AG09319 (cell line): ENCODE measurements at regions not wholly inside any gene's neighbourhood (a gene's known extent, or its start where the extent isn't known, plus 50 kb on each side); places are given as distances from the start of the nearest gene placed in this dataset.

Experiments used
- DNase-seq: peaks from one replicate; pipeline ENCODE4 v3.0.0-alpha.2; 2010; ENCODE audit warnings: low read depth; ENCODE audit errors: extremely low read depth
- TF ChIP-seq, protein P1 (sequence below): IDR thresholded peaks from 2 replicates; pipeline ENCODE4 v1.5.1; 2011; ENCODE audit warnings: low read depth, mild to moderate bottlenecking, inconsistent platforms, low read length, moderate library complexity

DNA sequence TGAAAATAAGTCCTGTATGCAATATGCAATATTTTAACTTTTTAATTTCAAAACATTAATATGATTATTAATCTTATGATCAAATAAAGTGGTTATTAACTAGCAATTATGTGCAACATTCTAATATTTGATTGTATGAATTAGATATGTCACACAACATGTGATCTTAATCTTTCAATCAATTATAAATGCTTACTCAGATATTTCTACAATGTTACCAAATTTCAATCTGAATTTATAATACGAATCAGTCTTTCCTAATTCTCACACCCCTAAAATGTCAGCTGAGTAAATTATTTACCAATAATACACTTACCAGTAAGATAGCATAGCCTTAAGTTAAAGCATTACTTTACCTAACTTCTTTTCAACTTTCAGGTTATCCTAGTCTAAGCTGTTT lies 186.3 kb downstream of the CALCRL start:
- no peak for DNase-seq
- TF ChIP-seq, protein P1, sequence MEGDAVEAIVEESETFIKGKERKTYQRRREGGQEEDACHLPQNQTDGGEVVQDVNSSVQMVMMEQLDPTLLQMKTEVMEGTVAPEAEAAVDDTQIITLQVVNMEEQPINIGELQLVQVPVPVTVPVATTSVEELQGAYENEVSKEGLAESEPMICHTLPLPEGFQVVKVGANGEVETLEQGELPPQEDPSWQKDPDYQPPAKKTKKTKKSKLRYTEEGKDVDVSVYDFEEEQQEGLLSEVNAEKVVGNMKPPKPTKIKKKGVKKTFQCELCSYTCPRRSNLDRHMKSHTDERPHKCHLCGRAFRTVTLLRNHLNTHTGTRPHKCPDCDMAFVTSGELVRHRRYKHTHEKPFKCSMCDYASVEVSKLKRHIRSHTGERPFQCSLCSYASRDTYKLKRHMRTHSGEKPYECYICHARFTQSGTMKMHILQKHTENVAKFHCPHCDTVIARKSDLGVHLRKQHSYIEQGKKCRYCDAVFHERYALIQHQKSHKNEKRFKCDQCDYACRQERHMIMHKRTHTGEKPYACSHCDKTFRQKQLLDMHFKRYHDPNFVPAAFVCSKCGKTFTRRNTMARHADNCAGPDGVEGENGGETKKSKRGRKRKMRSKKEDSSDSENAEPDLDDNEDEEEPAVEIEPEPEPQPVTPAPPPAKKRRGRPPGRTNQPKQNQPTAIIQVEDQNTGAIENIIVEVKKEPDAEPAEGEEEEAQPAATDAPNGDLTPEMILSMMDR, result no peak

DNA sequence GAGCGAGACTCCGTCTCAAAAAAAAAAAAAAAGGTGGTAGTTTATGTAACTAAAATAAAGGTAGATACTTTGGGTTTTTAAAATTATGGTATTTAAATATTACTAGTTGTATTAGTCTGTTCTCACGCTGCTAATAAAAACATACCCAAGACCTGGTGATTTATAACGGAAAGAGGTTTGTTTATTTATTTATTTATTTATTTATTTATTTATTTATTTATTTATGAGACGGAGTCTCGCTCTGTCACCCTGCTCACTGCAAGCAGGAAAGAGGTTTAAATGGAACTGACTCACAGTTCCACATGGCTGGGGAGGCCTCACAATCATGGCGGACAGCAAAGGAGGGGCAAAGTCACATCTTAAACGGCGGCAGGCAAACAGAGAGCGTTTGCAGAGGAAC lies 196.0 kb downstream of the CALCRL start:
- TF ChIP-seq, protein P1, result no peak
- DNase-seq, result no peak

DNA sequence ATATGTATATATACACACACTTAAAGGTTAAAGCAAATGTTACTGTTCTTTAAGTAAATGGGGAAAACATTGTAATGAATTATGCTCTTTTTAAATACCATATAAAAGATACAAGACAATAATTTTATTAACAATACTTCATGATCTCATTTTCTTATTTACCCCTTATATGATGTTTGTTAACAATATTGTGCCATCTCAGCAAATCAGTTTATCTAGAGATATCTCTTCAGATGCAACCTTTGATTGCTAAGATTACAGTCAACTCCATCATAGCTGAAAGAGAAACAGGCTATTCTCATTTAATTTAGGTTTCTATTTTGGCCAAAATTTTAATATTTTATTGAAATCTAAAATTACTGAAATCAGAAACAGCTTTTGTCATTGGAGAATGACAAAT lies 197.9 kb downstream of the CALCRL start:
- TF ChIP-seq, protein P1, result no peak
- DNase-seq, result no peak

DNA sequence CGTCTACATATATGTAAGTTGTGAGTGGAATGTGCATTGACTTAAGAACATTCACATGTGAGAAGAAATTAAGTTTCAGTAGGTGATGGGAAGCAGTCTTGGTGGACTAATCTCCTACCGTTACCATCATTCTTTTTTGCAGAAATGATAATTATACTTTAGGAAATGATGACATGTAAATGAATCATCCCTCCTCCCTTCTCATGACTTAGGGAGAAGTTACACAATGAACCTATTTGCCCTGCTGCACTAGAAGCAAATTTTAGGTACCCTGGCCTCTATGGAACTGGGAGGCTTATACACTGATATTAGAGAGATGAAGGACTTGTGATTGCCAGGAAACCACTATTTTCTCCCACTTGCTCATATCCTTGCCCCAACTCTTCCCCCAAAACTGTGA lies 214.2 kb downstream of the CALCRL start:
- TF ChIP-seq, protein P1, result no peak
- no peak for DNase-seq

DNA sequence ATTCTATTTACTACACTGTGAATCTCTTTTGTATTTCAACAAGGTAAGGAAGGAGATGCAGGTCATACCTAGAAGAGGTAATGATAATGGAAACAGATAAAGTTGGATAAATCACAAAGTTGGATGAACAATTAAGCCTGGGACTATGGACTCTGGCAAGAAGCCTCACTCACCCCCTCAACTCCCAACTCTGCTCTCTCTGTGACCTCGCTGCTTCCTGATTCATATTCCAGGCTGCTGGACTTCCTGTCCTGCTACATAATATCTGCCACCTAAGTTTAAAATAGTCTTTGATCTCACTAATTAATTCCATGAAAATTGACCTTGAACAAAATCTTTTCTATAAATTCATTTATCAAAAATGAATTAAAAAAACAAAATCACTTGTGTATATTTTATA lies 215.3 kb downstream of the CALCRL start:
- TF ChIP-seq, protein P1, result no peak
- DNase-seq, result no peak

DNA sequence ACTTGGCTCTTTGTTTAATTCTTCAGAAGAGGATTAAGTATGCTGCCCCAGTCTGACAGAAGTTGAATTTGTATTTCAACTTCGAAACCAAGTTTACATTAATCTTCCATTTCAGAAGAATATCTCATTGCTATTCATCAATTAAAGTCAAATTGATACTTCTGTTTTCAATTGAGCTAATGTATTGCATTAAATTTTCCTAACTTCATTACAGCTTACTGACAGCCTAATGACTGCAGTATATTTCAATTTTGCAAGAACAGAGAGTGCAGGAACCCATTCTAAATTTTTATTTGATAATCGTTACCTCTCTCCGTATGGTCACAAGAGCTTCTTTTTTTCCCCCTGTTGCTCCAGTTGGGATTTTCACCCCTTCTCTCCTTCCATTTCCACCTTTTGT lies 218.0 kb downstream of the CALCRL start:
- no peak for DNase-seq
- TF ChIP-seq, protein P1, result no peak

DNA sequence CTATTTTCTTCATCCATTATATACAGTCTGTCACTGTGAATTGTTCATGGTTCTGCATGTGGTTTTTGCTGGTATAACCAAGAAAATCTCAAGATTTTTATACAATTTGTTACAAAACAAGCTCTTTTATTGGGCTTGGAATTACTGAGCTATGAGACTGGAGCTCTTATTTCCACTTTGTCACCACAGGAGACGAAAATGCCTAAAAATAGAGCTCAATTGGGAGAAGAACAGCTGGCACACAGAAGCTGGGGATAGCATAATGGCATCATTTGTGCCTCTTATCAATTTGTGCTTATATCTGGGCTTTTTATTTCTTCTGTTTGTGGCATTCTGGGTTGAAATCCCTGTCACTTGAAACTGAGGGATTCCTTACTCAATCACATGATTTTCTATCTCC lies 219.1 kb downstream of the CALCRL start:
- DNase-seq, result no peak
- TF ChIP-seq, protein P1, result no peak

DNA sequence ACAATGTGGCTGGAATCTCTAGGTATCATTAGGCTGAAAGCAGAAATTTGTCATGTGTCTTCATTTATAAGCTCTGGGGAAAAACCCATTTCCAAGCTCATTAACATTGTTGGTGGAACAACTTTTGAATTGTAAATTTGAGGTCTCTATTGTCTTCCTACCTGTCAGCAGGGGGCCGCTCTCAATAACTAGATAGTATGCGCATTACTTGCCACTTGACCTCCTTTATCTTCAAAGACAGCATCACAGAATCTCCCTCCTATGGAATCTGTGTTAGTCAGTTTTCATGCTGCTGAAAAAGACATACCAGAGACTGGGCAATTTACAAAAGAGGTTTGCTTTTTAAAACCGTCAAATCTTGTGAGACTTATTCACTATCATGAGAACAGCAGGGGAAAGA lies 223.1 kb downstream of the CALCRL start:
- no peak for DNase-seq
- TF ChIP-seq, protein P1, result no peak
